ENCODE measurements at regions not wholly inside any gene's neighbourhood (a gene's known extent, or its start where the extent isn't known, plus 50 kb on each side); places are given as distances from the start of the nearest gene placed in this dataset.

DNA sequence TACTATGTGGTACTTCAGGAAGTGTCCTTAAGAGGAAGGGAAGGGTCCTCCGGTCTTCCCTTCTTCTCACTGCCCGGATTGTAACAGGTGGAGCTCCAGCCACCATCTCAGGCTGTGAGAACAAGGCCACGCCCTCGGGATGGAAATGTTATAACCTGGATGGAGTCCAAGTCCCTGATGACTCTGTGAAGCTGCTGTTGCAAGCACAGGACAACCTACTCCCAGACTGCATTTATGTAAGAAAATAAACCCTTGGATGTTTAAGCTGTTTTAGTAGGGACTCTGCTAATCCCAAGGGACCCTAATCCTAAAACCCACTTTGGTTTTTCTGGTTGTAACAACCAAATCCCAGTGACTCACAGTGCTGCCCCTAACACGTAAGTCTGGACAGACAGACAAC lies 221.6 kb downstream of the ACTL7B start:
- in situ Hi-C loops (cut with MboI; ENCODE audit: low sequenced_read_pairs, unreplicated experiment), result no loop called here
- DNase-seq (ENCODE audit: low spot score), result no peak
- TF ChIP-seq, protein P1, sequence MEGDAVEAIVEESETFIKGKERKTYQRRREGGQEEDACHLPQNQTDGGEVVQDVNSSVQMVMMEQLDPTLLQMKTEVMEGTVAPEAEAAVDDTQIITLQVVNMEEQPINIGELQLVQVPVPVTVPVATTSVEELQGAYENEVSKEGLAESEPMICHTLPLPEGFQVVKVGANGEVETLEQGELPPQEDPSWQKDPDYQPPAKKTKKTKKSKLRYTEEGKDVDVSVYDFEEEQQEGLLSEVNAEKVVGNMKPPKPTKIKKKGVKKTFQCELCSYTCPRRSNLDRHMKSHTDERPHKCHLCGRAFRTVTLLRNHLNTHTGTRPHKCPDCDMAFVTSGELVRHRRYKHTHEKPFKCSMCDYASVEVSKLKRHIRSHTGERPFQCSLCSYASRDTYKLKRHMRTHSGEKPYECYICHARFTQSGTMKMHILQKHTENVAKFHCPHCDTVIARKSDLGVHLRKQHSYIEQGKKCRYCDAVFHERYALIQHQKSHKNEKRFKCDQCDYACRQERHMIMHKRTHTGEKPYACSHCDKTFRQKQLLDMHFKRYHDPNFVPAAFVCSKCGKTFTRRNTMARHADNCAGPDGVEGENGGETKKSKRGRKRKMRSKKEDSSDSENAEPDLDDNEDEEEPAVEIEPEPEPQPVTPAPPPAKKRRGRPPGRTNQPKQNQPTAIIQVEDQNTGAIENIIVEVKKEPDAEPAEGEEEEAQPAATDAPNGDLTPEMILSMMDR (IDR thresholded peaks at IDR 0.05; ENCODE audit: borderline replicate concordance, control extremely low read depth, extremely low read depth, insufficient read depth, missing control alignments), result no peak

DNA sequence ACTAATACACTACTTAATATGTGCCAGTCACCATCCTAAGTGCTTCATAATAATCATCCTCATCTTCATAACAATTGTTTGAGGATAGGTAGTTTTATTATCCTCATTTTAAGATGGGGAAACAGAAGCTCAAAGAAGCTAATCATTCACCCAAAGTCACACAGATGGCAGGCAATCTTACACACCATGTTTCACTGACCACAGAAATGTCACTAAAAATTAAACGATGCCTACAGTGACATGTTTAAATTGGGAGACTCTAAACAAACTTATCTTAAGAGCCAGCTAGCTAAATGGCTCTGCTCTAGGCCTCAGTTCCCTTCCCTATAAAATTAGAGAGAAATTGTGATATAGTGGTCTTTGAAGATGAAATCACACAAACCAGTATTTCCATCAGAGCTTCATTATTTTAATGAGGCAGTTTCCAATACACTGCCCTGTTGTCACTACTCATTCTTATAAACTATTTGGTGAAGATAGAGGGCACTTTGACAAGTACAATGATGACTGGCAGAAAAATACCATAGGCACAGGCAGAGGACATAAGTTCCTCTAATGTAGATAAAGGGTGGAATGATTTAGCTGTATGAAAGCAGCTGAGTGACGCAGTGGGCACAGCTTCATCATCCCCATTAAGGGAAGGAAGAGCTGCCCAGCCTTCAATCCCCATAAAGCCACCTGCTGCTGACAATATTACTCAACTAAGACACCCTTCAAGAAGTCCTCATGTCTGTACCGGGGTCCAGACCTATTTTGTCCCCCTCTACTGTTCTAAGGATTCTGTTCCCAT lies 224.1 kb downstream of the ACTL7B start:
- TF ChIP-seq, protein P1 (IDR thresholded peaks at IDR 0.05; ENCODE audit: borderline replicate concordance, control extremely low read depth, extremely low read depth, insufficient read depth, missing control alignments), result no peak
- in situ Hi-C loops (cut with MboI; ENCODE audit: low sequenced_read_pairs, unreplicated experiment), result no loop called here
- DNase-seq (ENCODE audit: low spot score), result no peak

DNA sequence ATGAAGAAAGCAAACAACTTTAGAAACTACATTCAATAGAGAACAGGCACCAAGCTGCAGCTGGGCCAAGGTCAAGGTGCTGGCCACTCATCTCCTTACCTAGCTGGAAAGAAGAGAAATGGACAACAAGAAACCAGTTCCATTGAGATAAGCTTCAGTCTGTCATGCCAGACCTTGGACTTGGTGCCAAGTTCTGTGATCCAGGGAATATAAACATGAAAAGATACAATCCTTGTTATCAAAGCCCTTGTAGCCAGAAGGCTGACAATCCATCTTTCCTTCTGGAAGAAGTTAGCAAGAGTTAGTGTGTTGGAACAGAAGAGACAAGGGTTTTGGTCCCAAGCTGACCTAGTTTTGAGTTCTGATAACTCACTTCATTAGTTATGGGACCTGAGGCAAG lies 227.5 kb downstream of the ACTL7B start:
- in situ Hi-C loops (cut with MboI; ENCODE audit: low sequenced_read_pairs, unreplicated experiment), result no loop called here
- TF ChIP-seq, protein P1 (IDR thresholded peaks at IDR 0.05; ENCODE audit: borderline replicate concordance, control extremely low read depth, extremely low read depth, insufficient read depth, missing control alignments), result no peak
- DNase-seq (ENCODE audit: low spot score), result no peak

DNA sequence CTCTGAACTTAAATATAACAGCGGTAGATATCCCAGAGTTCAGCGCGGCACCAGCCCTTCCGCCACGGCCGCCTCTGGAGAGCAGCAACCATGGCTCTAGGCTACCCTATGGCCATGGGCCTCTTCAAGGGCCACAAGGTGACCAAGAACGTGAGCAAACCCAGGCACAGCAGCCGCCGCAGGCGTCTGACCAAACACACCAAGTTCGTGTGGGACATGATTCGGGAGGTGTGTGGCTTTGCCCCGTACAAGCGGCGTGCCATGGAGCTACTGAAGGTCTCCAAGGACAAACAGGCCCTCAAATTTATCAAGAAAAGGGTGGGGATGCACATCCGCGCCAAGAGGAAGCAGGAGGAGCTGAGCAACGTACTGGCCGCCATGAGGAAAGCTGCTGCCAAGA lies 229.0 kb downstream of the ACTL7B start:
- DNase-seq (ENCODE audit: low spot score), result no peak
- TF ChIP-seq, protein P1 (IDR thresholded peaks at IDR 0.05; ENCODE audit: borderline replicate concordance, control extremely low read depth, extremely low read depth, insufficient read depth, missing control alignments), result no peak

DNA sequence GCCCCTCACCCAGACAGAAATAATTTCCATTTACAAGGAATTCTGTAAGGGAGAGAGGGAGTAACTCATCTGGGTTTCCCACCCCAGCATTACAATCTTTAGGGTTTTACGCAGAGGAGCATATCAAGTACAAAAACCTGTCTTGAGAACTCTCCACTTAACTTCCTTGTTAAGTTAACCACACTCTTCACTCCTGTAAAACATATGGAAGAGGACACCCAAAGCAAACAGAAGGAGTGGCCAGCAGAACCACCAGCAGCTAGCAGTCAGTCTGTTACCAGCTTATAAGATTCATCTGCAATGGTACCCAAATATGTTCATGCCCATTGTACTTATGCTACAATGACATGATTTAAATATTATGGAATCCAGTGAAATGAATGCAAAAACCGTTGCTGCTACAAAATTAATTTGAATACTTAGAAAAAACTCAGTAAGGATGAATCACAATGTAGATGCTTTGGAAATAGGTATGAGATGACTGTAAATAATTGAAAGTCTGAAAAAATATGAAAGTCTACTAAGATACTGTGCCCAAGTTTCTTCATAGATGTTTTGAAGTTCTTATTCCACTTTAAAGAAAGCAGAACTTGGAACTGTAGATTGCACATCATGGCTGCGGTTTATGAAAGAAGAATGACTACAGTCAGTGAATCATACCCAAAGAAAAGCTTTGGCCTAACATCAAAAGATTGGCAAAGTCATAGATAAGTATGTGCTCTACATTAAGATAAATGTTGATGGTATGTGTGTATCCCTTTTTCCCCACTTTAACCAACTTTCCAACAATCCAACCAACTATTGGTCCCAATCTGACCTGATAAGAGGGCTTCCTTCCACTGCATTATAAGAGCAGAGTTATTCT lies 233.6 kb downstream of the ACTL7B start:
- no peak for DNase-seq (ENCODE audit: low spot score)
- in situ Hi-C loops (cut with MboI; ENCODE audit: low sequenced_read_pairs, unreplicated experiment), result no loop called here

More for the DNA sequence above, 229.0 kb downstream of the ACTL7B start:
- in situ Hi-C loops (cut with MboI; ENCODE audit: low sequenced_read_pairs, unreplicated experiment), result no loop called here

DNA sequence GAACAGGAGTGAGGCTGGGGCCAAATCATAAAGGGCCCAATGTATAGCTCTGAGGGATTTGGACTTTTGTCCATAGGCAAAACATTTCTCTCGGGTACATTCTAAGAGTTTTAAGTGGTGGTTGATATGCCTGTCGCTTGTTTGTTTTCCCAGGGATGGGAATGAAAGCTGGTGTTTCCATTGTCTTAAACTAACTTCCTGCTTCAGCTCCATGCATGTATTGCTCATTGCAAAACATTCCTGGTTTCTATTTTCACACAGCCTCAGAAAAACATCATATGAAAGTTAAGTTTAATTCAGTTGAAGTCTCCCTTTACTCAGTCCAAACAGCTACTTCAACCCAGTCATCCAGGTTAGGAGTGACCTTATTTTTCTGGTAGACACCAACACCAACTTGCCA lies 235.0 kb downstream of the ACTL7B start:
- no peak for DNase-seq (ENCODE audit: low spot score)
- in situ Hi-C loops (cut with MboI; ENCODE audit: low sequenced_read_pairs, unreplicated experiment), result no loop called here
- TF ChIP-seq, protein P1 (IDR thresholded peaks at IDR 0.05; ENCODE audit: borderline replicate concordance, control extremely low read depth, extremely low read depth, insufficient read depth, missing control alignments), result no peak

More for the DNA sequence above, 233.6 kb downstream of the ACTL7B start:
- TF ChIP-seq, protein P1 (IDR thresholded peaks at IDR 0.05; ENCODE audit: borderline replicate concordance, control extremely low read depth, extremely low read depth, insufficient read depth, missing control alignments), result no peak
